ENCODE measurements at regions not wholly inside any gene's neighbourhood (a gene's known extent, or its start where the extent isn't known, plus 50 kb on each side); places are given as distances from the start of the nearest gene placed in this dataset.

GRCh38 chr18:57900906-57901435 lies 97.9 kb upstream of the ATP8B1 start:
- H3K9me3 ChIP-seq, result no peaks in the 10 kb centered on the region
- BruUV-seq (replicated peaks), result no TSS peak
- no peaks in the 10 kb centered on the region for H3K27me3 Mint-ChIP-seq (ENCODE audit: insufficient read depth, unreplicated experiment)

GRCh38 chr18:57898506-57899124 lies 95.5 kb upstream of the ATP8B1 start:
- ChIA-PET POLR2A (no interaction called here), CTCF (no interaction called here)
- Mint-ChIP-seq H3K4me3 (ENCODE audit: unreplicated experiment) (no peak overlapping the region), H3K27me3 (ENCODE audit: insufficient read depth, unreplicated experiment) (no peaks in the 10 kb centered on the region), H3K4me1 (ENCODE audit: low read depth, unreplicated experiment) (no peaks in the 10 kb centered on the region), H3K36me3 (ENCODE audit: insufficient read depth, unreplicated experiment) (no peaks in the 10 kb centered on the region), H3K27ac (ENCODE audit: unreplicated experiment) (no peak overlapping the region), H3K9me3 (ENCODE audit: unreplicated experiment) (no peaks in the 10 kb centered on the region)
- no peaks in the 10 kb centered on the region for H3K36me3 ChIP-seq (ENCODE audit: control insufficient read depth, insufficient read depth, low read length)
- H3K4me3 ChIP-seq (ENCODE audit: low read depth, low read length), result no peak overlapping the region
- BruUV-seq (replicated peaks), result no TSS peak
- no peaks in the 10 kb centered on the region for H3K9me3 ChIP-seq
- intact Hi-C loops (cut with micrococcal nuclease; ENCODE audit: unreplicated experiment), result no loop called here
- no peak for DNase-seq
- TF ChIP-seq CTCF (IDR thresholded peaks at IDR 0.05; ENCODE audit: insufficient read depth in 1 of 2, low read depth in 1 of 2, low read length in 1 of 2, severe bottlenecking in 1 of 2, unreplicated experiment in 1 of 2), result no peak
- no peaks in the 10 kb centered on the region for H3K4me1 ChIP-seq
- H3K27me3 ChIP-seq (replicated peaks; ENCODE audit: control insufficient read depth, insufficient read depth, low read length), result no peaks in the 10 kb centered on the region

More at GRCh38 chr18:57900906-57901435, 97.9 kb upstream of the ATP8B1 start:
- Mint-ChIP-seq H3K9me3 (ENCODE audit: unreplicated experiment) (no peaks in the 10 kb centered on the region), H3K36me3 (ENCODE audit: insufficient read depth, unreplicated experiment) (no peaks in the 10 kb centered on the region), H3K27ac (ENCODE audit: unreplicated experiment) (no peak overlapping the region), H3K4me3 (ENCODE audit: unreplicated experiment) (no peak overlapping the region), H3K4me1 (ENCODE audit: low read depth, unreplicated experiment) (no peaks in the 10 kb centered on the region)
- Histone ChIP-seq H3K4me3 (ENCODE audit: low read depth, low read length) (no peak overlapping the region), H3K27me3 (replicated peaks; ENCODE audit: control insufficient read depth, insufficient read depth, low read length) (no peaks in the 10 kb centered on the region), H3K36me3 (ENCODE audit: control insufficient read depth, insufficient read depth, low read length) (no peaks in the 10 kb centered on the region), H3K4me1 (no peaks in the 10 kb centered on the region)
- DNase-seq, result no peak
- intact Hi-C loops (cut with micrococcal nuclease; ENCODE audit: unreplicated experiment), result no loop called here
- ChIA-PET POLR2A (no interaction called here), CTCF (no interaction called here)
- TF ChIP-seq CTCF (IDR thresholded peaks at IDR 0.05; ENCODE audit: insufficient read depth in 1 of 2, low read depth in 1 of 2, low read length in 1 of 2, severe bottlenecking in 1 of 2, unreplicated experiment in 1 of 2), result no peak

- no peaks in the 10 kb centered on the region for H3K27me3 ChIP-seq (replicated peaks; ENCODE audit: control insufficient read depth, insufficient read depth, low read length)
- no peaks in the 10 kb centered on the region for H3K9me3 Mint-ChIP-seq (ENCODE audit: unreplicated experiment)
- ChIA-PET POLR2A (no interaction called here), CTCF (no interaction called here)
- no peak overlapping the region for H3K27ac Mint-ChIP-seq (ENCODE audit: unreplicated experiment)
- H3K4me1 ChIP-seq, result no peaks in the 10 kb centered on the region
- no TSS peak for BruUV-seq (replicated peaks)
- H3K4me1 Mint-ChIP-seq (ENCODE audit: low read depth, unreplicated experiment), result no peaks in the 10 kb centered on the region
- TF ChIP-seq CTCF (IDR thresholded peaks at IDR 0.05; ENCODE audit: insufficient read depth in 1 of 2, low read depth in 1 of 2, low read length in 1 of 2, severe bottlenecking in 1 of 2, unreplicated experiment in 1 of 2), result no peak
- no peaks in the 10 kb centered on the region for H3K36me3 ChIP-seq (ENCODE audit: control insufficient read depth, insufficient read depth, low read length)
- no peaks in the 10 kb centered on the region for H3K36me3 Mint-ChIP-seq (ENCODE audit: insufficient read depth, unreplicated experiment)
- intact Hi-C loops (cut with micrococcal nuclease; ENCODE audit: unreplicated experiment), result no loop called here
- DNase-seq, result no peak
- H3K4me3 Mint-ChIP-seq (ENCODE audit: unreplicated experiment), result no peak overlapping the region
- no peak overlapping the region for H3K4me3 ChIP-seq (ENCODE audit: low read depth, low read length)
- no peaks in the 10 kb centered on the region for H3K27me3 Mint-ChIP-seq (ENCODE audit: insufficient read depth, unreplicated experiment)
- H3K9me3 ChIP-seq, result no peaks in the 10 kb centered on the region
Observed at GRCh38 chr18:57895182-57895581, 92.1 kb upstream of the ATP8B1 start.
